Stromal cell of bone marrow (primary cell): ENCODE measurements at regions not wholly inside any gene's neighbourhood (a gene's known extent, or its start where the extent isn't known, plus 50 kb on each side); places are given as distances from the start of the nearest gene placed in this dataset.

Experiments used
- DNase-seq: peaks from one replicate; pipeline ENCODE4 v3.0.0-alpha.2; 2012; ENCODE audit warnings: low read depth

GRCh38 chr10:78876449-78876848, 192.3 kb upstream of the ZMIZ1 start:
- no peak for DNase-seq

GRCh38 chr10:78879621-78880020, 189.1 kb upstream of the ZMIZ1 start:
- DNase-seq = no peak

DNA sequence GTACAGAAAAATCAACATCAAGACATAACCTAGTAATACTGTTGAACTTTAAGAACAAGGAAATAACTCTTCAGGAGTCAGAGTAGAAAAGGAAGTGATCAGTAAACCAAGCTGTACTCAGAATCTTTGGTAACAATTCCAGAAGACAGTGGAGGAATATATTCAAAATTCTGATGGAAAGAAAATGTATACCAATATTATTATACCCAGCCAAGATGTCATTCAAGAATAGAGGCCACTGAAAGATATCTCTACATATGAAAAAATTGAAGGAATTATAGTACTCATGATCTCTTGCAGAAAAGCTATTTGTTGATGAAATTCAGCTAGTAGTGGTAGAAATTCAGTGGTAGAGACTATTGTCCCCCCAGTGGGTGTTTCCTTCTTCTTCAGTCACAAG, 182.6 kb upstream of the ZMIZ1 start:
- no peak for DNase-seq

- DNase-seq = no peak
Measured at GRCh38 chr10:78889536-78890063, 179.2 kb upstream of the ZMIZ1 start.

- DNase-seq = no peak
Measured at GRCh38 chr10:78890506-78890905, 178.3 kb upstream of the ZMIZ1 start.

DNA sequence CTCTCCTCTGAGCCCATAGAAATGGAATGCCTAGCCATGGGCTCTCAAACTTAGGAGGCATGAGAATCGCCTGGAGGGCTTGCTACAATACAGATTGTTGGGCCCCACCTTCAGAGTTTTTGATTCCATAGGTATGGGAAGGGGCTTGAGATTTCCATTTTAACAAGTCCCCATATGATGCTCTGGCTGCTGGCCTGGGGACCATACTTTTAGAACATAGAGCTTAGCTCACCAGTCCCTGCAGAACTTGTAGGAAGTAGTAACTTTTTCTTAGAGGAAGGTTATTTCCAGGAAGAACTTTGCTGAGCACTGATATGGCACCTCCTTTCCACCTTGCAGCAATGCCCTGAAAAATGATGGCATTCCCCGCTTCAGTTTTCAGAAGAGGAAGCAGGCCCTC, 177.0 kb upstream of the ZMIZ1 start:
- DNase-seq = no peak

DNA sequence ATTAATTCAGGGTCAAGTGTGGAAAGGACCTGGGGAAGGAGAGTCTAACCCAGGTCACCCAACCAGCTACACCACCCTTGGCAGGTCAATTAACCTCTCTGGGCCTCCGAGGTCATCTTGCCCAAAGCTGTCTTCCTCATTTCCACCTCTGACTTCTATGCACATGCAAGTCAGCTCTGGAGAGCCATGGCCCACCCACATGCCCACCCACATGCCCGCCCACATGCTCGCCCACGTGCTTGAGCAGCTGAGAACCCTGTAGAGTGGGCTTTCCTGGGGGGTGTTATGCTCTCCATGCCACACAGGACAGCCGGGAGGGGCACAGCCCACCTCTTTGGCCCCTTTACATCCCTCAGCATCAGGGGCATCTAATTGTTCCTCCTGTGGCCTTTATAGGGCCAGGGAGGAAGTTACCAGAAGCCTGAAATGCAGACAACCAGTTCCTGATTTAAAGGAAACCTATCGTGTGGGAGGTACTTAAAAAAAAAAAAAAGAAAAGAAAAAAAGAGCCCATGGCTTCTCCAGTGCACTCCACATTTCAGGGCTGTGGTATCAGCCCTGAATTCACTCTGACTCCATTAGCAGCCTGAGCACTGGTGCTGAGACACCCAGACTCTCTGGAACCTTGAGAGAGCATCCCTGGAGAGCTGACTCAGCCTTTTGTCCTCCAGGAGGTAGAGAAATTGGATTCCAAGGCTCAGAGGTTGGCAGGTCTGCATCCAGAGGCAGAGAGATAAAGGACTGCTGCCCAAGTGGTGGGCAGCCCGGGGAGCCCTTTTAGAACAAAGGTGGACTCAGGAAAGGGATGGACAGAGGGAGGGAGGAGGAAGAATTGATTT, 176.2 kb upstream of the ZMIZ1 start:
- no peak for DNase-seq

GRCh38 chr10:78893217-78893616, 175.5 kb upstream of the ZMIZ1 start:
- no peak for DNase-seq

- DNase-seq = no peak
Measured at GRCh38 chr10:78894089-78894840, 174.5 kb upstream of the ZMIZ1 start.

DNA sequence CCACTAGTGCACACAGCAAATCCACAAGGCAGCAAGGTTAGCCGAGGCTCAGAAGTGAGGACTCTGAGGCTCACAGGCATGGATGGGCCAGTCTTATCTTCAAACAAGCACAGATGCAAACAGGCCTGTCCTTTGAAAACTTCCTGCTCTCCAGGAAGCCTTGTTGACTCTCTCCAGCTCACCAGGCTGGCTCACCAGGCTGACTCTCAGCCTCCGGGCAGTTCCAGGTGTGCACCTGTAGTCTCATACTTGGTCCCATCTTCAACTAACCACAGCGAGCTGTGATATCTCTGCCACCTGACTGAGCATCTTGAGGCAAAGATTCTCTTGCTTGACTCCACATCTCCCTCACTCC, 173.9 kb upstream of the ZMIZ1 start:
- DNase-seq = no peak

DNA sequence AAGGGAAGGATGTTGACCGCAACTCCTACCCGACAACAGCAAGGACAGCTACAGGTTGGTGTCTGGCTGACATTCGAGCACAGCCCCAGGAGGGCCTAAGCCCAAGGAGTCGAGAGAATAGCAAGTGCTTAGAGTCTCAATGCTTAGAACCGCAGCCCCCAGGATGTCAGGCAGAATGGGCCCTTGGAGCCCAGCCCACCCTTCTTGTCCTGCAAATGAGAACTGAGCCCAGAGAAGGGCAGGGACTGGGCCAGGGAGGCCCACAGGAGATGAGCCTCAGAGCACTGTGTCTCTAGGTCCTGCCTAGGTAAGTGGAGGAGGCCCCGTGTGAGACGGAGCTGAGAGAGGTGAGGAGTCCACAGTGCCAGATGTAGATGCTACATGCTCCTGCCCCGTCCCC, 173.3 kb upstream of the ZMIZ1 start:
- DNase-seq = no peak

GRCh38 chr10:78896159-78896928, 172.4 kb upstream of the ZMIZ1 start:
- DNase-seq = no peak

GRCh38 chr10:78898341-78899097, 170.2 kb upstream of the ZMIZ1 start:
- no peak for DNase-seq

- no peak for DNase-seq
Measured at GRCh38 chr10:78899098-78899754, 169.5 kb upstream of the ZMIZ1 start.

DNA sequence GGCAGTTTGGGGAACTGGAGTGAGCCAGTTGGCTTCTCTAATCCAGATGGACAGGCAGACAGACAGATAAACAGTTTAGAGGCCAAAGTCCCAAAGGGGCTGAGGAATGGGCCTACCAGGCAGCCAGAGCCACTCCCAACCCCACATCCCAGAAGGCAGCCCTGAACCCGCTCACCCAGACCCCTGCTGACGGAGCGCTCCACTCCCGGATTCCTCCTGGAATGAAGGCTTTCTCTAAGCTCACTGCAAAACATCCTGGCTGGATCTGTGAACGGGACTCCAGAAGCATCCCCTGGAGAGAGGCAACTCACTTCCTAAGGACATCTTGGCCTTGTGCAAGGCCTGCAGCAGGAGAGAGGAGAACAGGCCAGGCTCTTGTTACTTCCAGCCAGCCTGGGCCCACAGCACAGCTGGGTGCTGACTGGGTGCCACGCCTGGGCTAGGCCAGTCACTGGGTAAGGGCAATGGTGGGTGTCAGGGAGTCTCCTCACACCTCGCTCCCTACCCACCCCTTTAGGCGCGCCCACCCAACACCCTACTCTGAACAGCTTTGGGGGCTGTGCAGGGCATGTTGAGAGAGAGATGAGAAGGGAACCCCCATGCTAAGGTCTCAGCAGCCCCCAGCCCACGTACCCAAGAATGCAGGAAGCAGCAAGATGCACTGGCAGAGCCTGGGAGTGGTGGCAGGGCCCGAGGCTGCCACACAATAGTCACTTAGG, 168.6 kb upstream of the ZMIZ1 start:
- peak; percentile 13 for DNase-seq

DNA sequence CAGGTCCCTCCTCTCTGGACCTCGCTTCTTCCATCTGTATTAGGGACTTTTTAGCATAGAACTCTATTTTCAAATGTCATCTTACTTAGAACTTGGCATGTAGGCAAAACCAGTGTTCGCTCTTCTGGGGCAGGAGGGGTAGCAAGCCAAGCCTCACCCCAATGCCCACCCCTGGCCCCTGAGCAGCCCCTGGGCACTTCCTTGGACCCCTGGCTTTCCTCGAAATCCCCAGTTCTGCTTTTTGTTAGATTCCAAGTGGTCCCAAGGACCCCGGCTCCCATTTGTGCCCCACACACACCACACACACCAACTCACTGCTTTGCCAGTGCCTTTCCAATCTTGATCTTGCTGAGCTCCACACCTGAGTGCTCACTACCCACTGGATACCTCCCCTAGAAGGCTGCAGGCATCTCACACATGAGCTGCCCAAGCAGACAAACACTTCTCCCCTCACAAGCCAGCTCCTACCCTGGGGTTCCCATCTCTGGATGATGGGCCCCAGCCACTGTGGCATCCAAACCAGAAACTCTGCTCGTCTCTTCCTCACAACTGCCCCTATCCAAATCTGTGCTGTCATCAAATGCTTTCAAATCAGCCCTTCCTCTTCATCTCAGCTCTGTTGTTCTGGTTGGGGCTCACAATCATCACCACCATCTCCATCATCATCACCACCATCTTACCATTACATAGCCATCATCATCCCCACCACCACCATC, 167.9 kb upstream of the ZMIZ1 start:
- no peak for DNase-seq

DNA sequence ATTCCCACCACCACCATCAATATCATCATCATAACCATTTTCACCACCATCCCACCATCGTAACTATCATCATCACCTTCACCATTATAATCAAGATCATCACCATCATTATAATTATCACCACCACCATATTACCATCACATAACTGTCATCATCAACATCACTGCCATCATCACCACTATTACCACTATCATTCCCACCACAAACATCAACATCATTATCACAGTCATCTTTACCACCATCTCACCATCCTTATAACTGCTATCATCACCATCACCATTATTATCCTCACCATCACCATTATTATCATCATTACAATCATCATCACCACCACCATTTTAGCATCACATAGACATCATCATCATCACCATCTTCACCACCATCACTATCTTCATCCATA, 167.1 kb upstream of the ZMIZ1 start:
- no peak for DNase-seq

GRCh38 chr10:78902815-78903214, 166.0 kb upstream of the ZMIZ1 start:
- no peak for DNase-seq

DNA sequence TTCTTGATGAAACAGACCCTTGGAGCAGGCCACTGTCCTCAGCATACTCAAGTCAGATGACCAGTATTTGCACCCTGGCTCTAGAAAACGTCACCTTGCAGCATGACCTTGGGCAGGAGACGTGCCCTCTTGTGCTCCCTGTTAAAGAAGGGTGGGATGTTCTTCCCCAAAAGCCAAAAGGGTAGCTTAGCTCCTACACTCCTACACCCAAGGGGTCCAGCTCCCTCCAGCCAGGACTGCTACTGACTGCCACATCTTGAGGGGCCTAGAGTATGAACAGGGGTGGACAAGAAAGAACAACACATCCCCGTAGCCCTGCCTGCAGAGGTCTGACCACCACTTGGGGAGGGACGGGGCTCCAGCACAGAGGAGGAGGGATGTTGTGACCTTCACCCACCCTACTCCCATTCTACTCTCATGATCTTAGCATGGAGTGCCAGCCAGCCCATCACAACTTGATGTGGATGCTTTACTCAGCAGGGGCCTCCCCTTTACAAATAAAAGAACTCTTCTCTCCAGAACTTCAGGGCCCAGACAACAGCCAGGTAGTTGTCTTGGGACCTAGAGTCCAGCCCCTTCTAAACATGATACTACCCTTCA, 165.3 kb upstream of the ZMIZ1 start:
- no peak for DNase-seq

- DNase-seq = no peak
Measured at GRCh38 chr10:78904196-78904595, 164.6 kb upstream of the ZMIZ1 start.
